AG10803 (cell line): ENCODE measurements at regions not wholly inside any gene's neighbourhood (a gene's known extent, or its start where the extent isn't known, plus 50 kb on each side); places are given as distances from the start of the nearest gene placed in this dataset.
A peak's percentile ranks its signal among the peaks of the same experiment; 100 is the strongest.

Experiments used
- DNase-seq: peaks from one replicate; pipeline ENCODE4 v3.0.0; 2010; ENCODE audit warnings: low read depth
- H3K4me3 ChIP-seq: 2 replicates; pipeline ENCODE4 v1.5.1; 2011; ENCODE audit warnings: mild to moderate bottlenecking, low read length, control low read depth
- CTCF ChIP-seq: conservative IDR thresholded peaks from 2 replicates; pipeline ENCODE4 v1.5.1; 2011; ENCODE audit warnings: mild to moderate bottlenecking, low read length, control low read depth, inconsistent platforms

- no peak for DNase-seq
- H3K4me3 ChIP-seq: no peak overlapping the region
- no peak for TF ChIP-seq CTCF
Observed at GRCh38 chr9:80811656-80812055, 877.7 kb downstream of the TLE1 start.

GRCh38 chr9:80811003-80811402 lies 878.3 kb downstream of the TLE1 start:
- DNase-seq: no peak
- TF ChIP-seq CTCF: no peak

GRCh38 chr9:80806671-80807070 lies 882.7 kb downstream of the TLE1 start:
- H3K4me3 ChIP-seq: no peak overlapping the region
- DNase-seq: no peak
- TF ChIP-seq CTCF: no peak

More at GRCh38 chr9:80811003-80811402, 878.3 kb downstream of the TLE1 start:
- no peak overlapping the region for H3K4me3 ChIP-seq

GRCh38 chr9:80804873-80805272 lies 884.5 kb downstream of the TLE1 start:
- no peak for DNase-seq
- no peak overlapping the region for H3K4me3 ChIP-seq
- TF ChIP-seq CTCF: no peak

- no peak overlapping the region for H3K4me3 ChIP-seq
- TF ChIP-seq CTCF: no peak
- peak; percentile 54 for DNase-seq
Observed at GRCh38 chr9:80797831-80798688, 891.3 kb downstream of the TLE1 start.

GRCh38 chr9:80797101-80797829 lies 892.1 kb downstream of the TLE1 start:
- TF ChIP-seq CTCF: no peak
- H3K4me3 ChIP-seq: no peak overlapping the region
- no peak for DNase-seq
